DND-41 (cell line): ENCODE measurements at regions not wholly inside any gene's neighbourhood (a gene's known extent, or its start where the extent isn't known, plus 50 kb on each side); places are given as distances from the start of the nearest gene placed in this dataset.

Source experiments
- EZH2 ChIP-seq: IDR thresholded peaks from 3 replicates; pipeline ENCODE4 v1.6.1; 2012; ENCODE audit warnings: borderline replicate concordance, low read depth, mild to moderate bottlenecking, moderate library complexity, low read length, inconsistent platforms; ENCODE audit not compliant: severe bottlenecking
- TF ChIP-seq, protein P1 (sequence below): IDR thresholded peaks from 2 replicates; pipeline ENCODE4 v1.5.1; 2012; ENCODE audit warnings: borderline replicate concordance, low read length, moderate library complexity, mild to moderate bottlenecking; ENCODE audit not compliant: poor library complexity, severe bottlenecking; ENCODE audit errors: extremely low read depth

DNA sequence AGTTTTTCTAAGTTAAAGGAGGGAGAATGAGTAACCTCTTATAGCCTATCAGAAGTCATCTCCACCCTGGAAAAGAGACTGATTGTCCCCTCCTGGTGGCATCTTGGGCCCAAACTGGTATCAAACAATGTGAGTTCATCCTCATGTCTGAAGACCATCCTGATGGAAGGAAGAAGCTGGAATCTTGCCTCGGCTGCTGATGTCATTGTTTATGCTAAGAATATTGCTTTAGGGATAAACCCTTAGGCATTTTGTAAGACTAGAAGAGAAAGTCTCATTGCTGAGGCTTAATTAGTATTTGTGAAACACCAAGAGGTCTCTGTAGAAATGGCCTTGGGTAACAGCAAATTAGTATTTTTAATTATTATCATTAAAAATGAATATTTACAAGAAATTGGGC is 65.7 kb upstream of the KCNN2 start:
- TF ChIP-seq, protein P1, sequence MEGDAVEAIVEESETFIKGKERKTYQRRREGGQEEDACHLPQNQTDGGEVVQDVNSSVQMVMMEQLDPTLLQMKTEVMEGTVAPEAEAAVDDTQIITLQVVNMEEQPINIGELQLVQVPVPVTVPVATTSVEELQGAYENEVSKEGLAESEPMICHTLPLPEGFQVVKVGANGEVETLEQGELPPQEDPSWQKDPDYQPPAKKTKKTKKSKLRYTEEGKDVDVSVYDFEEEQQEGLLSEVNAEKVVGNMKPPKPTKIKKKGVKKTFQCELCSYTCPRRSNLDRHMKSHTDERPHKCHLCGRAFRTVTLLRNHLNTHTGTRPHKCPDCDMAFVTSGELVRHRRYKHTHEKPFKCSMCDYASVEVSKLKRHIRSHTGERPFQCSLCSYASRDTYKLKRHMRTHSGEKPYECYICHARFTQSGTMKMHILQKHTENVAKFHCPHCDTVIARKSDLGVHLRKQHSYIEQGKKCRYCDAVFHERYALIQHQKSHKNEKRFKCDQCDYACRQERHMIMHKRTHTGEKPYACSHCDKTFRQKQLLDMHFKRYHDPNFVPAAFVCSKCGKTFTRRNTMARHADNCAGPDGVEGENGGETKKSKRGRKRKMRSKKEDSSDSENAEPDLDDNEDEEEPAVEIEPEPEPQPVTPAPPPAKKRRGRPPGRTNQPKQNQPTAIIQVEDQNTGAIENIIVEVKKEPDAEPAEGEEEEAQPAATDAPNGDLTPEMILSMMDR = no peak
- TF ChIP-seq EZH2 = no peak
